ENCODE measurements at regions not wholly inside any gene's neighbourhood (a gene's known extent, or its start where the extent isn't known, plus 50 kb on each side); places are given as distances from the start of the nearest gene placed in this dataset.

DNA sequence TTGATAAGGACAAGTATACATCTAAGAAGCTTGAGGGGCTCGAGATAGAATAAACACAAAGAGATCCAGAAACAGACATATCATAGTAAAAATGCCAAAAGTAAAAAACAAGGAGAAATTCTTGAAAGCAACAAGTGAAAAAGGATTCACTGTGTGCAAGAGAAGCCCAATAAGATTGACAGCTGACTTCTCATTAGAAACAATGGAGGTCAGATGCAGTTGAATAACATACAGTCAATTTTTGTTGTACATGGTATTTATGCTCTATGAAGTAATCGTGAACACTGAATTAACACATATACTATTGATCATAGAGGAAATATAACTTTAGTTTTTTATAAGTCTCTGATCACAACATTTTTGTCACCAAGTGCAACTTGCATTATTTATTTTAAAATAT is 982.8 kb upstream of the SORCS1 start:
- Histone ChIP-seq H3K4me2 (no peak overlapping the region), H4K20me1 (no peaks in the 10 kb centered on the region), H3K9ac (no peak overlapping the region), H3K27ac (no peak overlapping the region), H3K4me1 (no peaks in the 10 kb centered on the region), H3K4me3 (no peak overlapping the region), H3K27me3 (no peaks in the 10 kb centered on the region), H3K9me3 (replicated peaks in 1 of 11) (peaks cover 12 to 26% (median 16%) of the 10 kb centered on the region in 11 experiments; a peak in 17 of 22 replicates), H3K36me3 (no peaks in the 10 kb centered on the region)
- TF ChIP-seq Cebpa-rat (IDR thresholded peaks at IDR 0.05), result no peak

DNA sequence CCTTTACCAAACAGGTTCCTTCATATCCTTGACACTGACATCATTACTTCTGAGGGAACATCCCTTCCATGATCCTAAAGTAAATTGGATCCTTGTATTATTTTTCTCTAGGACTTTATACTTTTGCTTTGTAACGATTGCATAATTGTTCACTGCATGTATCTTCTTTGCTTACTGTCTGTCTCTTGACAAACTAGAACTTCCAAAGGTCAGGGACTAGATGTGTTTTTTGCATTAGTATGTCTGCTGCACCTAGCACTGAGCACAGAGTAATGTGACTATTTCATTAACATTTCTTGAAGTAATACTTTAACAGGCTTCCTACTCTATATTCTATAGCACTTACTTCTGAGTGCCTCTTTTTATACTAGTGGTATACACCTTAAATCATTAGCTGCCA is 976.6 kb upstream of the SORCS1 start:
- Histone ChIP-seq H3K4me1 (peaks cover 0 to 6% (median 0%) of the 10 kb centered on the region in 10 experiments; a peak in 1 of 20 replicates), H3K4me2 (no peak overlapping the region), H4K20me1 (no peaks in the 10 kb centered on the region), H3K4me3 (no peak overlapping the region), H3K9ac (no peak overlapping the region), H3K27me3 (no peaks in the 10 kb centered on the region), H3K27ac (no peak overlapping the region), H3K36me3 (no peaks in the 10 kb centered on the region), H3K9me3 (replicated peaks in 1 of 11) (peaks cover 0 to 5% (median 0%) of the 10 kb centered on the region in 11 experiments; a peak in 3 of 22 replicates)
- no peak for TF ChIP-seq Cebpa-rat (IDR thresholded peaks at IDR 0.05)

DNA sequence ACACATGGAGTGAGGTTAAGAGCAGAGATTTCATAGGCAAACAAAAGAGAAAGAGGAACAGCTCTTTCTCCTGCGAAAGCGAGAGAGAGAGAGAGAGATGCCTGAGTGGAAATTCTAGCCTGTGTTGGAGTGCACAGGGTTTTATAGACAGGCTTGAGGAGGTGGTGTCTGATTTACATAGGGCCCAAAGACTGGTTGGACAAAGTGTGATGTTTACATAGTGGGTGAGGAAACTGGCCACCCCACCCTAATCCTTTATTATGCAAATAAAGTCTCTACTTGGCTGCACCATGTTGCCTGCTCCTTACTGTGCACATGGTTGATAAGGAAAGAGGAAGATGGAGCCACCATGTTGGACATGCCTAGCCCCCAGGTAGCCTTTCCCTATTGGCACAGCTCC is 967.8 kb upstream of the SORCS1 start:
- Histone ChIP-seq H4K20me1 (no peaks in the 10 kb centered on the region), H3K4me3 (no peak overlapping the region), H3K27ac (no peak overlapping the region), H3K9me3 (replicated peaks in 1 of 11) (no peaks in the 10 kb centered on the region), H3K9ac (no peak overlapping the region), H3K27me3 (no peaks in the 10 kb centered on the region), H3K36me3 (no peaks in the 10 kb centered on the region), H3K4me2 (no peak overlapping the region), H3K4me1 (no peaks in the 10 kb centered on the region)
- no peak for TF ChIP-seq Cebpa-rat (IDR thresholded peaks at IDR 0.05)

DNA sequence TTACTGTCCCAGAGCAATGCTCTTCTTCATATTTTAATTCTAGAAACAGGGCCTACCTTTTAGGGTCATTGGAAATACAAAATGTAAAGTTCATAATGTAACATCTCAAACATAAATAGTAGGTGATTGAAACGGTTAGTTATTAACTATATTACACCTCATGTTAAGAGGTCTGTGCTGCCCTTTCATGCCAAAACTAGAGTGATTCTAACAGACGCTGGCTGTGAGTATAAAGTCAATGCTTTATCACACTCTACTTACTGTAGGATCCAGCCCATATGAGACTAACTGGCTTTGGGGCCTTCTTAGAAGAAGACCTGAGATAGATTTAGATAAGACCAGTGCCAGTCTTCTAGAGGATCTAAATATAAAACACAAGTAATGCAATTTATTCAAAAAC is 966.1 kb upstream of the SORCS1 start:
- no peak for TF ChIP-seq Cebpa-rat (IDR thresholded peaks at IDR 0.05)
- no peaks in the 10 kb centered on the region for H3K36me3 ChIP-seq
- no peaks in the 10 kb centered on the region for H3K4me1 ChIP-seq
- H3K9ac ChIP-seq, result no peak overlapping the region
- H3K4me2 ChIP-seq, result no peak overlapping the region
- no peaks in the 10 kb centered on the region for H3K9me3 ChIP-seq (replicated peaks in 1 of 11)
- H3K27me3 ChIP-seq, result no peaks in the 10 kb centered on the region
- H3K4me3 ChIP-seq, result no peak overlapping the region
- H4K20me1 ChIP-seq, result no peaks in the 10 kb centered on the region
- no peak overlapping the region for H3K27ac ChIP-seq

DNA sequence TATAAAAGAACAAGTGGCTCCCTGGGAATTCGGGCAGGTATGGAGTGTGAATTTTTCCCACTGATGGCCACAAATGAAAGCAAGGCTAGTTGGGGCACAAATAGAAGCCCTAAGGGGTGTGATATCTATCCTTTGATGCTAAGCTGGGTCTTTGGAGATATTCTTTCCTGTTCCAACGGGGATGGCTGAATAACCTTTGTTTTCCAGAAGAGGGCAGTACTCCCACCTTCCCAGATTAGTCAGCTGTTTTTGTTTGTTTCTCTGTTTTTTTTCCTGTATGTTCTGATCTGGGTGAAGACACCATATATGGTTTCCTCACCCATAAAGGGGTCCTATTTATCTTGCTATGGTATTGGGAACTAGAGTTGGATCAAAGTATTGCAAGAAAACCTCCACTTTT is 947.7 kb upstream of the SORCS1 start:
- no peak overlapping the region for H3K4me2 ChIP-seq
- no peaks in the 10 kb centered on the region for H4K20me1 ChIP-seq
- H3K9me3 ChIP-seq (replicated peaks in 1 of 11), result peaks cover 0 to 3% (median 0%) of the 10 kb centered on the region in 11 experiments; a peak in 1 of 22 replicates
- no peak for TF ChIP-seq Cebpa-rat (IDR thresholded peaks at IDR 0.05)
- no peaks in the 10 kb centered on the region for H3K36me3 ChIP-seq
- H3K27me3 ChIP-seq, result no peaks in the 10 kb centered on the region
- no peak overlapping the region for H3K9ac ChIP-seq
- H3K4me1 ChIP-seq, result no peaks in the 10 kb centered on the region
- no peak overlapping the region for H3K4me3 ChIP-seq
- no peak overlapping the region for H3K27ac ChIP-seq

DNA sequence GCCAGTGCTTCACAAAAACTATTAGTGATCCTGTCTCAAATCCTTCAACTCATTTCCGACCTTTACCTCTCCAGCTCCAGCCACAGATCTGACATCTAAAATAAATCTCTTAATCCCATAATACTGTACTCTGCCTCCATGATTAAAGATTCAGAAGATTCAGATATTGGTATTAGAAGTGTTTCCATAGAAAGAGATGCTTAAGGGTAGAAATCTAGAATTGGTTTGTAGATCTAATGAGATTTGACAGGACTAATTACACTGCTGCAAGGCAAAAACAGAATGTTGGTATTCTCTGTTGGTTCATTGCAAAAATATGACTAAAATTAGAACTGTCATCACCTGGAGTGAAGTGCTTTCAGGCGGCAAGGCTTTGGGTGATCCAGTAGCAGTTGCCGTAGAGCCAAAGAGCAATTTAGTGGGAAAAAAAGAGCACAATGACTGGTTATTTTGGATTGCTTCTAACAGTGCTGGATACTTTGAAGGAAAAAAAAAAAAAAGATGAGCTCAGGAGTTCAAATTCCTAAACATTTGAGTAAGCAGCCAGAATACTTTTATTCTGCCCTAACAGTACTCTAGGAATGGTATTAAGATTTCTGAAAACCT is 940.1 kb upstream of the SORCS1 start:
- Histone ChIP-seq H3K27ac (no peak overlapping the region), H3K4me3 (no peak overlapping the region), H3K9me3 (replicated peaks in 1 of 11) (no peaks in the 10 kb centered on the region), H3K4me1 (no peaks in the 10 kb centered on the region), H3K9ac (no peak overlapping the region), H4K20me1 (no peaks in the 10 kb centered on the region), H3K27me3 (no peaks in the 10 kb centered on the region), H3K4me2 (no peak overlapping the region), H3K36me3 (no peaks in the 10 kb centered on the region)
- no peak for TF ChIP-seq Cebpa-rat (IDR thresholded peaks at IDR 0.05)

DNA sequence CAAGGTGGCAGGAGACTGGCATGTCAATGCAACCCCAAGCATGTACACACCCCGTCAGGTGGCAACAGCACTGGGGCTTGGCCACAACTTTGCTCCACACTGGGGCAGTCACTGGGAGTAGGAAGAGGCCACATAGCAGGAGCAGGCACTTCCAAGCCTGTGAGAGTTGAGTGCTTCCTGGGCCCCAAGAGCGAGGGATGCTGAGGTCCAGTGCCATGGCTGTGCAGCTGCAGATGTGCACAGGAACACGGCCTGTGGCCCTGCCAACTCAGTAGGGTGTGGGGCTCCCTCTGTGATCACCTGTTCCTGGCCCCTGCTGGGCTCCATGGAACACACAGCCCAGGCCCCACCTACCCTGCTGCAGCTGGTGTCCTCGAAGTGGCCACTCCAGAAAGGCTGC is 932.8 kb upstream of the SORCS1 start:
- TF ChIP-seq Cebpa-rat (IDR thresholded peaks at IDR 0.05), result no peak
- H3K36me3 ChIP-seq, result no peaks in the 10 kb centered on the region
- H3K9me3 ChIP-seq (replicated peaks in 1 of 11), result peaks cover 0 to 16% (median 12%) of the 10 kb centered on the region in 11 experiments; a peak in 15 of 22 replicates
- no peaks in the 10 kb centered on the region for H4K20me1 ChIP-seq
- H3K27ac ChIP-seq, result no peak overlapping the region
- H3K4me2 ChIP-seq, result no peak overlapping the region
- H3K9ac ChIP-seq, result no peak overlapping the region
- H3K4me1 ChIP-seq, result no peaks in the 10 kb centered on the region; a peak in 1 of 20 replicates
- no peaks in the 10 kb centered on the region for H3K27me3 ChIP-seq
- H3K4me3 ChIP-seq, result no peak overlapping the region

DNA sequence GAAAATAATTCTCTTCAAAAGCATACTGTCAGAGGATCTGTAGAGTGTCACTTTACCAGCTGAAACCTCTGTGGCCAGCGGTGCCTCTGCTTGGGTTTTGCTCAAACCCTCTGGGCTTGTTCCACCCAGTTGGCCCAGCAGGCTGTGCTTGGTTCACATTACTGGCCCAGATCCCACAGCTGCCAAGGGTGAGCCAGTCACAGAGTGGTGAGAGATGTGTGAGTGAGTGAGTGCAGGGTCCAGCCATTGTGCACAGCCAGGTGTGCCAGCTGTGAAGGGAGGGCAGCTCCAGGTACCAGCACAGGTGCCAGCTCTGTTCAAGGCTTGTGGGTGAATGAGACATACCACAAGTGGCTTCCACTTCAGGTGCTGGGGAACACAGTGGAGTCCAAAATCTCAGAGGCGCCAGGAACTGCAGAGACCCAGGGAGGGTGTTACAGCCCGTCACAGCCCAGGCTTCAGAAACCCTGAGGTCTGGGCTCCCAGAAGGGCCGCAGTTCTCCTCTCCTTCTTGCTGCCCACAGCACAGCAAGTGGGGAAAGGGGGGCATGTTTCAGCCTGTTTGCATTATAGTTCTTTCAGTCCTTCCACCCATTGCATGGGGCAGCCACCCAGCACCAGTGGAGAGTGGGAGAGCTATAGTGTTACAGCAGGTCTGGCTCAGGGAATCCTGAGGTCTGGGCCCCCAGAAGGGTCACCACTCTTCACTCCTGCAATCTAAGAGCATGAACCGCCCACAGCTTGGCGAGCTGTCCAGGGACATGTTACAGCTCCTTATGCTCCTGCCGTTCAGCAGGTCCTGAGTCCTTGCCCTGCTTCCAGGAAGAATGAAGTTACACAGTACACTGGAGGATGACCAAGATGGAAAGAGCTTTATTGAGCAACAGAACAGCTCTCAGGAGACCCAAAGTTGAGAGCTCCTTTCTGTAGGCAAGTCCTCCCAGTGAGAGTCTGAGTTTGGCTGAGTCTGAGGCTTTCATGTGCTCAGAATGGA is 931.7 kb upstream of the SORCS1 start:
- Histone ChIP-seq H4K20me1 (no peaks in the 10 kb centered on the region), H3K4me1 (no peaks in the 10 kb centered on the region; a peak in 1 of 20 replicates), H3K27me3 (no peaks in the 10 kb centered on the region)

DNA sequence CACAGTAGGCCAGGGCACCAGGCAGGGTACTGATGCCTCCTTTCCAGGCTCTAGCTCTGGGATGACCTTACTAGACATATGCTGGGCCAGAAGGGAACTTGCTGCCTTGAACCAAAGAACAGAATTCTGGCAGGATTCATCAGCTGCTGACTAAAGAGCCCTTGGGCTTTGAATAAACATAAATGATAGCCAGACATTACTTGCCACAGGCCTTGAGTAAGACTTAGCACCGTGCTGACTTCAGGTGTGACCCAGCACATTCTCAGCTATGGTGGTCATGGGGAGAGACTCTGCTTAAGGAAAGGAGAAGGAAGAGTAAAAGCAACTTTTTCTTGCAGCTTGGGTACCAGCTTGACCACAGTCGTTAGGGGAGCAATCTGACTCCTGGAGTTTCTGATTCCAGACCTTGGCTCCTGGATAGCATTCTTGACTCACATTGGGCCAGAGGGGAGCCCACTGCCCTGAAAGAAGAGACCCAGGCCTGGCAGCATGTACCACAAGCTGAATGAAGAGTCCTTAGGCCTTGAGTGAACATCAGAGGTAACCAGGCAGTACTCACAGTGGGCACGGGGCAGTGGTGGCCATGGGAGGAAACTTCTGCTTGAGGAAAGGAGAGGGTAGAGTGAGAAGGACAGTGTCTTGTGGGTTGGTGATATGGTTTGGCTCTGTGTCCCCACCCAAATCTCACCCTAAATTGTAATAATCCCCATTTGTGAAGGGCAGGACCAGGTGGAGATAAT is 926.1 kb upstream of the SORCS1 start:
- Histone ChIP-seq H3K4me3 (no peak overlapping the region), H3K36me3 (no peaks in the 10 kb centered on the region), H3K9me3 (replicated peaks in 1 of 11) (no peaks in the 10 kb centered on the region), H3K27me3 (no peaks in the 10 kb centered on the region), H3K9ac (no peak overlapping the region), H3K27ac (no peak overlapping the region), H3K4me2 (no peak overlapping the region), H3K4me1 (no peaks in the 10 kb centered on the region; a peak in 1 of 20 replicates), H4K20me1 (no peaks in the 10 kb centered on the region)
- no peak for TF ChIP-seq Cebpa-rat (IDR thresholded peaks at IDR 0.05)

More for the DNA sequence above, 931.7 kb upstream of the SORCS1 start:
- TF ChIP-seq Cebpa-rat (IDR thresholded peaks at IDR 0.05), result no peak
- Histone ChIP-seq H3K9ac (no peak overlapping the region), H3K36me3 (no peaks in the 10 kb centered on the region), H3K4me2 (no peak overlapping the region), H3K4me3 (no peak overlapping the region), H3K9me3 (replicated peaks in 1 of 11) (peaks cover 0 to 16% (median 12%) of the 10 kb centered on the region in 11 experiments; a peak in 15 of 22 replicates), H3K27ac (no peak overlapping the region)

All from BLaER1 treated with 17β-estradiol and CSF1 and Interleukin-3, amounts not matched to agents 10 nM and 100 nM (cell line).